Mammary epithelial cell (primary cell): ENCODE measurements at regions not wholly inside any gene's neighbourhood (a gene's known extent, or its start where the extent isn't known, plus 50 kb on each side); places are given as distances from the start of the nearest gene placed in this dataset.

Source experiments
- CTCF ChIP-seq, 2 donors: IDR thresholded peaks in 1 of 2; conservative IDR thresholded peaks in 1 of 2; 2 replicates each; pipeline ENCODE4 v1.5.1; 2011 to 2012; ENCODE audit warnings: inconsistent platforms in 2 of 2, low read length in 2 of 2, mild to moderate bottlenecking in 2 of 2, control low read depth in 1 of 2, low read depth in 1 of 2; ENCODE audit not compliant: insufficient read depth in 1 of 2; ENCODE audit errors: extremely low read depth in 1 of 2
- EZH2 ChIP-seq: IDR thresholded peaks from 2 replicates; pipeline ENCODE4 v1.6.1; 2012; ENCODE audit warnings: low read length, inconsistent platforms, borderline replicate concordance

GRCh38 chr5:88542786-88543185, 274.1 kb upstream of the TMEM161B start:
- TF ChIP-seq CTCF (conservative IDR thresholded peaks at IDR 0.05 in 1 of 2, IDR thresholded peaks at IDR 0.05 in 1 of 2; ENCODE audit: extremely low read depth in 1 of 2, insufficient read depth in 1 of 2, low read depth in 1 of 2, low read length in 2 of 2) (no peak), EZH2 (no peak)
